NCI-H226 (cell line): ENCODE measurements at regions not wholly inside any gene's neighbourhood (a gene's known extent, or its start where the extent isn't known, plus 50 kb on each side); places are given as distances from the start of the nearest gene placed in this dataset.

Experiments
- DNase-seq: peaks from one replicate; pipeline ENCODE4 v3.0.0-alpha.2; 2015

DNA sequence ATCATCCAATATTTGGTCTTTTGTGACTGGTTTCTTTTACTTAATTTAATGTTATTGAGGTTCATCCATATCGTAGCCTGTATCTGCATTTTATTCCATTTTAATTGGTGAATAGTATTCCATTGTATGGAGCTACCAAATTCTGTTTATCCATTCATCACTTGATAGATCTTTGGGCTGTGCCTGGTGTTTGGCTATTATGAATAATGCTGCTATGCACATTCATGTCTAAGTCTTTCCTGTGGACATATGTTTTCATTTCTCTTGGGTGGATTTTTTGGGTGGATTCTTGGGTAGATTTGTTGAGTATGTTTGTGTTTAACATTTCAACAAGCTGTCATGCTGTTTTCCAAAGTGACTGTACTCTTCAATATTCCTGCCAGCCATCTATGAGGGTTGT, 52.5 kb upstream of the NEDD4L start:
- no peak for DNase-seq

DNA sequence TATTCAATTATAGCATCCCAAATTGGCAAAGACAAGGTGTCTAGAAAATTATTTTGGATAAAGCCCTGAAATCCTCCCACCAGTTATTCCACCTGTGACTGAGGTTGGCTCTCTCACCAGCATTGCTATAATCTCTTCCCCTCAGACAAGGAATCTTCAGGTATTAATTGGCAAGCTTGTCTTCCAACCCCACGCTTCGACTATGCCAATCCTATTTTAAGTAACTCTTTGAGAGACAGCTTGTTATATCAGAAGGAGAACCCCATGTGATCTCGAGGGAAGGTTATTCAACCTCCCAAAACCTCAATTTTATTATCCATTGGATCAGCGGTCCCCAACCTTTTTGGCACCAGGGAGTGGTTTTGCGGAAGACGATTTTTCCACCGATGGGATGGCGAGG, 54.5 kb upstream of the NEDD4L start:
- no peak for DNase-seq

DNA sequence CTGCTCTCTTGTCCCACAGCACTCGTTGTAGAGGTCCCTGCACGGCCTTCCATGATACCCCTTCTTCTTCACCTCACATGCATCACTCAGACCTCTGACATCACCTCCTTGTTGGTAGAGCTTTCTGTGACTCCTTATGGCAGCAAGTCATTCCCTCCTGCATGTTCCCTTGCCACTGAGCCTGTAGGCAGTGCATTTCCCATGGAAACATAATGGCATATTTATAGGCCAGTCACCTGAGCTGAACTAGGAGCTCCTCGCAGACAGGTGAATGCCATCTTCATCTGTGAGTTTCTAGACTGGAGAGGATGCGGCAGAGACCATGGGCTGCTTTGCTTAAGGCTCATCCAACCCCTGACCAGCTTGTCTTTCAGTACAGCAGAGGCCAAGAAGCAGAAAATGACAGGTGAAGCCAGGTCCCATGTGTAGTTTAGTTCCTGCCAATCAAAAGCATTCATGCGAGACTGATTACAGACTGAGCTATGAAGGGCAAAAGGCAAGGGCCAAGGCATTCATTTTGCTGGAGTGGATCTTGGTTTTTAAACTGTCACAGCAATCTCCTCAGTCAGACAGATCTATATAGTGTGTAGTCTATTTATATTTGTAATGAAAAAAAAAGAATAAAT, 59.4 kb upstream of the NEDD4L start:
- no peak for DNase-seq

DNA sequence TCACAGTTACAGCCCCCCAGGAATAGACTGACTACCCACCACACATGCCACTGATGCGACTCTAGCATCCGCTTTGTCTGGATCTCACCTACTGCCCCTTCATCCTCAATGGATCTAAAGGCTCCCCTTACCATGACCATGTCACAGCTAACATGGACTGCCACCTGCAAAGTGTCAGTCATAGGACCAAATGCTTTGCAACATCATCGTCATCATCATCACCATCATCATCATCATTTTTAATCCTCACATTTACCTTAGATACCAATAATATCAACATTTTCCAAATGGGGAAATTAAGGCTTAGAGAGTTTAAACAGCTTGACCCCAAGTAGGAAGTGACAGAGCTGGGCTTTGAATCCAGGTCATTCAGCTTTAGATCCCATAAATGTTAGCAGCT, 60.1 kb upstream of the NEDD4L start:
- no peak for DNase-seq

DNA sequence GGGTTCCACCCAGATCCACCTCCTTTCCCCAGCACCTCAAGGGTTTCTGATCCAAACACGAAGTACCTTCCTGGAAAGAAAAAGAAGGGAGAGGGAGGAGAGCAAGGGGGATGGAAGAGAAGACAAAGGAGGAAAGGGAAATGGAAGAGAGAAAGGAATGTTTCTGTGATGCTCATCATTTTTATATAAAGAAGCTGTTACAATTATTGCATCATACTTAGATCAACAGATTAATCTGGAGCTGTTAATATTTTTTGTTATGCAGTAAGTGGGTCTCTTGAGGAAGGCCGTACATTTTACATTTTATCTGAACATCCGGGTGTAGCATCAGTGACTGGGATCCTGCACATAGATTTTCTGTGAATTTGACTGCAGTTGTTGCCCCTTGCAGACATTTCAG, 60.6 kb upstream of the NEDD4L start:
- no peak for DNase-seq

DNA sequence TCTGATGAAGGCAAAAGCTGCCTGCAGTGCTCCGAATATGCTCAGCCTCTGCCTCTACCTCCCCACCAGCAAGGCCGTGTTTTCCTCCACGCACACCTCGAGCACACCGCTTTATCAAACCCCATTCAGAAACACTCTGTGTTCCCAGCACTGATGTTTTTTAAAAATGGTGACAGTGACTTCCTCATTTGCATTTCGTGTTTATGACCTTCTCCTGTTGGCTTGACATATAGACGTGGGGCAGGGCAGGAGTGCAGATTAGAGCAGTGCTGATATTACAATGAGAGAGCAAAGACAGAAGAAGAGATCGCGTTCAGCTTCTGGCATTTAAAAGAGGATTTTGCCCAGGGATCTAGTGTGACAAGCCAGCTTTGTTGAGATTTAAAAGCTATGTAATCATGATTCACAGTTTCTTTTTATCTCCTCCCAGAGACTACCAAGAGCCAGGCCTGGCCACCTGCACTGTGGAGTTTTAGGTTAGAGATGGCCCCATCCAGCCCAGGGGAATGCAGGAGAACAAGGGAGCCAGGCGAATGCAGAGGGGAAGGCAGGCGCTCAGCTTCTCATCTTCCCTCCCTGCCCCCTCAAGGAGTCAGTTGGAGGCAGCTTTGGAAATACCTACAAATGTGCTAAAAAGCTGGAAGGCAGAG, 61.5 kb upstream of the NEDD4L start:
- DNase-seq: no peak

DNA sequence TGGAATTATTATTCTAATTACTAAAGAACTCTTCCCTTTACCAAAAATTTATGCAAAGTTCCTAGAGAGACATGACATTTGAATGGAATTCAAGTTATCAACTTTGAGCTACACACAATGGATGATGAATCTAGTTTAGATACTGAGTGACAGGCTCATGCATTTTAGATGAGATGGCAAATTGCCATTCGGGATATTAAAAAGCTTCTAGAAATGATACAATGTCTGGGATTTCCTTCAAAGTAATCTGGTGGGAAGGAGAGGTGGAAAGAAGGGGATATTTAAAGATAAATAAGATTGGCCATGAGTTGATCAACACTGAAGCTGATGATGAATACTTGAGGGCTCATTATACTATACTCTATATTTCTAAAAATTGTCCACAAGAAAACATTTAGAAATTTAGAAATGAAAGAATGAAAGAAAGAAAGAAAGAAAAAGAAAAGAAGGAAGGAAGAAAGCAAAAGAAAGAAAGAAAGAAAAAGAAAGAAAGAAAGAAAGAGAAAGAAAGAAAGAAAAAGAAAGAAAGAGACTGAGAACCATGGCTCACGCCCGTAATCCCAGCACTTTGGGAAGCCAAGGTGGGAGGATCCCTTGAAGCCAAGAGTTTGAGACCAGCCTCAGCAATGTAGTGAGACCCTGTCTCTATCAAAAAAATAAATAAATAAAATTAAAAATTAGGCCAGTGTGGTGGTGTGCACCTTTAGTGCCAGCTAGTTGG, 62.6 kb upstream of the NEDD4L start:
- DNase-seq: no peak

DNA sequence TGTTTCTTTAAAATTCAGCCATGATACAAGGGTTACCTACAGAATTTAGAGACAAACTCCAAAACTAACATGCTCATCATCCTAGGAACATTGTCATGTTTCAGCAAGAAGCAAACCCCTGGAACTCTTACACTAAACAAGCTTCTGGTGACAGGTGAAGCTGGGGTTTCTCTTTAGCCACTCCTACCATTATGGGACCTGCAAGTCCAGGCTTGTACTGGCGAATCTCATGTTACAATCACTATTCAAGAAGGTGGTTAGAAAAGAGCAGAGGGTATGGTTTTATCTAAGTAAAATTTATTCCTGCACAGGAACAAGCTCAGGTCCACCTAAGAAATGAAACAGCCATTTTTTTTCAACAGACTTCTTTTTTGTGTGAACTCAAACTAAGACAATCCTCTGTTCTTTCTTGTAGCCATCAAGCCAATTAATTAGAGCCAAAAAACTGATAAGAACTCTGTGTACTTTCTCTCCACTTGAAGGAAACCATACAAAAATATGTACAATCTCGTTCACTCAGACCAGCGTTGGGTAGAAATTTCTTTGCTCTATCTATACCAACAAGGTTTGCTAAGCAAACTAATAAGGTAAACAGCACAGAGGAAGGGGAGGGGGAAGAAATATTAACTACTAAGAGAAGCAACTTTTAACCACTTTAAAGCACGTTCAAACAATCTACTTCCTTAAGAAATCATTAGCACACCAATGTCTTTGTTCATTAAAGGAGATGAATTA, 63.3 kb upstream of the NEDD4L start:
- DNase-seq: no peak

DNA sequence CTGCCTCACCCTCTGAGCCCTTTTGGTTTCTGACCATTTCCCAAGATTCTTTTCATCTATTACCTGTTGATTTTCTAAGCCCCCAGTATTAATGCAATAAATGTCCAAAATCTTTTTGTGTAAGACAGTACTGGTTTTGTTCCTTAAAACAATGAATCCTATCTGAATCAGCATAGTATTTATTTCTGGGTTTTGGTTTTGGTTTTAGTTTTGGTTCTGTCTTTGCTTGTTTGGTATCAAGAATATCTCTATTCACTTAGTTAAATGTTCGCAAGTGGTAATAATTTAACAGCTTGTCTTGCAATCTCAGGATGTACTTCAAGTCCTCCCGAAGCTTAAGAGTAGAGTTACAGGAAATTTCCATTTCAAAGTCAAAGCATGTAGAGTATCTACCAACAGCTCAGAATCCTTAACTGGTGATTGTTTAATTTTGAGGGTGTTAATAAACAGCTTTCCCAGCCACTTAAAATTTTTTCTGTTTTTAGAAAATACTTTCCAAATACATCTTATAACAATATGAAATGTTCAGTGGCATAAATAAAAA, 67.7 kb upstream of the NEDD4L start:
- no peak for DNase-seq

DNA sequence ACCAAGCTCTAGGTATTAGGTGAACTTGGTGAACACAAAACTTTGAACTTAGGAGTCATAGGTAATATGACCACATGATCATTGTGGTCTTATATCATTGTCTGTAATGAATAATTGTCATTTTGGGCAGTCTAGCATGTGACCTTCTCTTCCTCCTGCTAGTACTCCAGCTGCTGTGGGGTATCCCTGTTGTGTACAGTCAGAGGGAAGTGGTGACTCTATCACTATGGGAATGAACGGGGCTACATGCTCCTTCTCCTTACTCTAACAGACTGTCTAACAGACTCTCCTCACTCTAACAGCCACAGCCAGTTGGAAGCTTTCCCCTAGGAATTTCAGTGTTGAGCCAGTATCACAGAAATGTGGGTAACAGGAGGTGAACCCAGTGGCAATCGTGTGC, 68.2 kb upstream of the NEDD4L start:
- no peak for DNase-seq

DNA sequence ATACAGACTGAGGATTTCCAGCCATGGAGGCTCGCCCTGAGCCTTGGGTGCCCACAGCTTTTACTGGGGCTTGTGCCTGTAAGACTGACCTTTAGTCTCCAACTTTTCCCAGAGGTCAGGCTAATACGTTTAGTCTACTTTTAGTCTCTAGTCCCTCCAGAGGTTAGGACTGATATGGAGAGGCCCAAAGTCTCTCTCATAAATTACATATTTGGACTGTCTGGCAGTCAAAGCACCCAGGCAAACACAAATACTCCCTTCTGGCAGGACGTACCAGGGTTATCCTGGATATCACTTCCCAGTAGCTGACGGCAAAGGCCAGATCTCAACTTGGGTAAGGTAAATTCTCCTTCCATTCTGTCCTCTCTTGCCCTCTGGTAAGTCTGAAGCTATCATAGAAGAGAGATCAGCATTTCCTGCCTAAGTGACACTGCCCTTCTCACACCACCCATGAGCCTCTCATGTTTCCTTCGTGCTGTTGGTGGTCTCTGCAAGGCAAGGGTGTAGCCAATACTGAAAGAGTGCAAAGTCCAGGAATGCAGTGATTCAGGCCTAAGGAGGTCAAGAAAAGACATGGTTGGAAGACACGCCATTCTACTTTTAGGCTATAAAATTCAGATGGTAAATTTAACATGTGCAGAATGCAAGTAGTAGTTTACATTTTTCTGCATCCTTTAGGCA, 69.3 kb upstream of the NEDD4L start:
- DNase-seq: no peak

DNA sequence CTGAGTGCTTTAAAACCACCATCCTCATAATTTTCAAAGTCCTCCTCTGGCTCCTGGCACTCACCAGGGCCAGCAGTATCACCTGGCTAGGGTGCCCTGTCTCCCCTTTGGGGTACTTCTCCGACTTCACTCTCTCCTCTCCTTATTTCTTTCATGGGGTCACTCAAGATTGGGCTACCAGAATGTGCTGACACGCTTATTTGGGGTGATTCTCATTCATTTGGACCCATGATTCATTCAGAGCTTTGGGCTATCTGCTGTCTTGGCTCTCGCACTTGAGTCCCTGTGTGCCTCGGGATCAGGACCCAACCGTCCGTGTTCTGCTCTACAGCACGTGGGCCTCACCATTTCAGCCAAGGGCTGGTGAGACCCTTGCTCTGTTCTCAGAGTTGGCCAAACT, 70.1 kb upstream of the NEDD4L start:
- no peak for DNase-seq

DNA sequence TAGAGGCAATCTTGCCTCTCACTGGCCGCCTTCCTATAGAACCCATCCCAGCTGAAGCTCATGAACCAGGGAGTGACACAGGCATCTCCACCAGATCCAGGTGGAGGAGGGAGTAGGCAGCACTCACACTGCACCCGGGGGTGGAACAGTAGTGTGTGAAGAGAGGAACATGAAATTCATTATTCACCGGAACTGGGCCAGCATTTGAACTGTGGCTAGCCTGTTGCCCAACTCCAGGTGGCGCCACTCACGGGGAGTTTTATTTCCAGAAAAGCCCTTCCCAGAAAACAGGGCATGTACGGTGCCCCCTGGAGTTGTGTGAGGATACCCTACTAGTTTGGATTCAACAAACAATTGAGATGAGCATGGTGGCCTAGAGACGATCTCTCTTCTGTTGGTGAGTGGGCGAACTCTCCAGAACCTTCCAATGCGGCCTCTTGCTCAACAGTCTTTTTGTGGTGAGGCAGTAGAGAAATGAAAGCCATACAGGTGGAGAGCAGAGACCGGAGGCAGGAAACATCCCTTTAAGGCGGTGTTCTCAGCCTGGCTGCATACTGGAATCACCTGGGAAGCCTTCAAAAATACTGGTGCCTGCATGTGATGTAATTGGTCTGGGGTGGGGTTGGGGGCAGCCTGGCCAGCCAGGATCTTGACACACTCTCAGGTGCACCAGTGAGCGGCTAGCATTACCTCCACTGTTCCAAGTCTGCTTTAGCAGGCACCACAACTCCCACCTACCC, 73.5 kb upstream of the NEDD4L start:
- DNase-seq: no peak

DNA sequence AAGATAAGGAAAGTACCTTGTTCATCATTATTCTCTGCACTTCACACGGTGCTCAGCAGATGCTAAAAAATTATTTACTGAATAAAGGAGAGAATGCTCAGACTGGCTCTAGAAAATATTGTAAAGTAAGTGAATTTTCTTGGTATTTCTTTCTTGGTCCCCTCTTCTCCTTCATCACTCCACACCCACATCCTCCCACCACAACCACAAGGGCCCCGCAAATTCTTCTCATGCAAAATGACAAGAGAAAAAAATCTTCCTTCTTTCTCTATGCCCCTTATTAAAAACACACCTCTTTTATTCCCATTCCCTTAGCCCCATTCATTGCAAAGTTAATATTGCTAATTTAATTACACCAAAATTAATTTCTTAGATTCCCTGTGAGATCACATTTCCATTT, 74.2 kb upstream of the NEDD4L start:
- DNase-seq: no peak

DNA sequence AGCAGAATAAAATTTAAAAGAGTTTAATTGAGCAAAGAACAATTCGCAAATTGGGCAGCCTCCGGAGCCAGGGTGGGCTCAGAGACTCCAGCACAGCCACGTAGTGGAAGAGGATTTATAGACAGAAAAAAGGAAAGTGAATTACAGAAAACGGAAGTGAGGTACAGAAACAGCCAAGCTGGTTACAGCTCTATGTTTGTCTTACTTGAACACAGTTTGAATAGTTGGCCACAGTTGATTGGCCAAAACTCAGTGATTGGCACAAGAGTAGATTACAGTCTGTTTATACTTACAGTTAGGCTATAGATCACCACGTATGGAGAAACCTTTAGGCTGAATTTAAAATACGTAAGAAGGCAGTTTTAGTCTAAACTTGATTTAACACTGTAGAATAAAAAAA, 78.8 kb upstream of the NEDD4L start:
- DNase-seq: no peak

DNA sequence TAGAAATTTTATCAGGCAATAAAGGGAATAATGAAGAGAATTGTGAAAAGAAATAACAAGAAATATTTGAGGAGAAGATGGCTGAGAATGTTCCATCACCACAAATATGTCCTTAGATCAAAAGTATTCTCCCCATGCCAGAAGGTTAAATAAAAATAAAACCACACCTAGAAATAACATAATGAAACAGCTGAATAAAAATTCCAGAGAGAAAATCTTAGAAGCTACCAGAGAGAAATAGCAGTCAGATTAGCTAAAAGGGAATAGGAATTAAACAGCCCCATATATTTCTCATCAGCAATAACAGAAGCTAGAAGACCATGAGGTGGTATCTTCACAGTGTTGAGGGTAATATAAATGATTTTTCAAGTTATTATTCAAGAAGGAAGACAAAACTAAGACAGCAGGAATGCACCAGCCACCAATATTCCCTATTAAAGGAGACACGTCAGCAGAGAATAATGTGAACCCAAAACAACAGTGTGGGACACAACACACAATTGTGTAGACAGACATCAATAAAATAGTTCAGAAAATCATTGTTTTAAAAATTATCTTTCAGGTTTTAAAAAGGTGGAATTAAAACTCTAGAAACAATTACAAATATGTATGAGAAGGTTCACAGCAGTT, 82.0 kb upstream of the NEDD4L start:
- no peak for DNase-seq

DNA sequence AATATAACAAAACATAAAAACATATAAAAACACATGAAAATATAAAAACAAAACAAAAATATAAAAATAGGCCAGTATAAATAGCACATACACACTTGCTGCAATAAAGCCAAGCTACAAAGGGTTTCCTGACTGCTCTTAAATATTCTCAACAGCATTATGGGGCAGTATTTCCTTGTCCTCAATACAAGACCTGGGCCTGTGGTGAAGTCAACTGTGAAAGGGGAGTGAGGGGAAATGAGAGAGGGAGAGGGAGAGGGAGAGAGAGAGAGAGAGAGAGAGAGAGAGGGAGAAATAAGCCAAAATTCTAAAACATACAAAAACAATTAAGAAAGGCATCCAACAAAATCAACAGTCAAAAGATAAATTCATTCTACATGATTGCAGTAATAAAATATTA, 82.6 kb upstream of the NEDD4L start:
- DNase-seq: no peak

DNA sequence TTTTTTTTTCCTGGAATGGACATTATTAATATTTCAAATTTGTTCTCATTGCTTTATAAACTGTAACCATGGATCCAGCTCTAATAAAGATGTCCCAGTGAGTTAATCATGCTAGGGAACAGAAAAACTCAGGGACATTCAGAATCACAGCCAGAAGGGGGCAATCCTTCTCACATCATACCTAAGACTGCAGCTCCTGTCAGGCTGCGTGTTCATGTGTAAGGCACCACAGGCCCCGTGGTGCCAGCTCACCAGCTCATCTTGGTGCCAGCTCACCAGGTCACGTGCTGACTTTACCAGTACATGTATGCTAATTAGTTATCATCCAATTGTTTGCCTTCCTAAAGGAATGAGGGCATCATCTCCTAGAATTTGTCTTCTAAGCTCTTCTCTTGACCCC, 84.7 kb upstream of the NEDD4L start:
- peak; percentile 2 for DNase-seq

DNA sequence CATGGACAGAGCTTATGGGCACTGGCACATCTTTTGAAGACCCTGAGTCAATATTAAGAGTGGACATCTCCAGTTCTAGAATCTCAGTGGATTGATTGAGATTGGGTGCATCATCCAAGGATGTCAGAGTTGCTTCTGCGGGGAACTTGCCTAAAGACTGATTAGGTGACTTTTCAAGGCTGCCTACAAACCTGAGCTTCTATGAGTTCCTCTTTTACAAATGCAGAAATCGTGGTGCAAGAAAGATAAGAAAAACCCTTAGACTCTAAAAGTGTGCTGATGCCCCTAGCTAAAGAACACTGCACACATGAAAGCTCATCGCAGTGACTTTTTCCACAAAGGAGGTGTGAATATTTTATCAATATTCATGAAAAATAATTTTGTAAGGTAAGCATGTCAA, 86.8 kb upstream of the NEDD4L start:
- no peak for DNase-seq

DNA sequence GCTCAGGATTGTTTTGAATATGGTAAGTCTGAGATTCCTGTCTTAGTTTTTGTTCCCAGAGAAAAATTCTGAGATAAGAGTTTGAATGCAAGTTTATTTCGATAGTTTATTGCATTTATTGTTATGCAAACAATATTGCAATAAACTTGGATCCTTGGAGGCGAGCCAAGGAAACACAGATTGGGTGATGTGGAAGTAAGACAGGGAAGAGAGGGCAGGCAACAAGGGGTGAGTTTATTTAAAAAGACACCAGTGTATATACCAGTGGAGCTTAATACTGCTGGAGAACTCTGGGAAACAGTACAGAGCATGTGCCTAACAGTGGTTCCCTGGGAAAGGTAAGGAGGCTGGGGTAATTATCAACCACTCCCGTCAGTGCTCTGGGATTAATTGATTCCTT, 87.5 kb upstream of the NEDD4L start:
- no peak for DNase-seq

DNA sequence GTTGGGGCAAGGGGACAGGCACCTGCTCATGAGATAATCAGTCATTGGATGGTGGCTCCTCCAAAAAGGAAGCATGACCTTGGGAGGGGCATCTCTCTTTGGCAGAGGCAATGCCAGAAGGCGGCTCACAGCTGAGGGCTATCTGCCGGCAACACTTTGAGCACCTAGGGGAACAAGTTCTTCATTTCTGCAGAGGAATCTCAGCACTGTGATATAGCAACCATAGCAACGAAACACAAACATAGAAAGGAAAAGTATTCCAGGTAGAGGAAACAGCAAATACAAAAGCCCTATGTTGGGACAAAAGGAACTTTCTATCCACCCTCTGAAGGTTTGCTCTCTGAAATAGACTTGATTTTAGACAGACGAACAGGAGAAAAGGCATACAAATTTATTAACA, 89.1 kb upstream of the NEDD4L start:
- DNase-seq: no peak

DNA sequence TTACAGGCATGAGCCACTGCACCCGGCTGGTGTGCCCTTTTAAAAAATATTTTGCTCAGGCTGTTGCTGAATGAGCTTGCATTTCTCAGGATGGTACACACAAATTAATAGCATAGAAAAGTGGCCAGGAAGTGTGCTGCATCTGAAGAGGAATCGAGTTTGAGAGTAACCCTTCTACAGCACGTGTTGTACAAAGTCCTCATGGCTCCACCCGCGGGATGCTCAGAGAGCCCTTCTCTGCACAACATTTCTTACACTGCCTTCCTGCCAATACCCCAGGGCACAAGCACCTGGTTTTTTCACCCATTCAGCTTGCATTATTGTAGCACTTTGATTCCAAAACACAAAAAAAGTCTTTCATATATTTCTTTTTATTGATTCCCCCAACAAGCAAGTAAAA, 90.1 kb upstream of the NEDD4L start:
- no peak for DNase-seq
